HG03095 (cell line): ENCODE measurements at regions not wholly inside any gene's neighbourhood (a gene's known extent, or its start where the extent isn't known, plus 50 kb on each side); places are given as distances from the start of the nearest gene placed in this dataset.
"Not testable (repeated sequence)": the region's sequence is repeated elsewhere in the genome, so short reads cannot be mapped to it uniquely, and the experiment has no call there.

Experiments used
- ATAC-seq: cut with Tn5 transposase; IDR thresholded peaks from one replicate; pipeline ENCODE4 v1.9.1; 2021; ENCODE audit warnings: moderate library complexity; ENCODE audit not compliant: unreplicated experiment

- no peak for ATAC-seq
Measured at GRCh38 chr4:28436191-28437080, 1575.8 kb downstream of the STIM2 start.

- ATAC-seq, result no peak
Measured at GRCh38 chr4:28443371-28443770, 1582.7 kb downstream of the STIM2 start.

GRCh38 chr4:28443801-28444412 is 1583.3 kb downstream of the STIM2 start:
- ATAC-seq, result no peak

- no peak for ATAC-seq
Measured at GRCh38 chr4:28444886-28445496, 1584.3 kb downstream of the STIM2 start.

DNA sequence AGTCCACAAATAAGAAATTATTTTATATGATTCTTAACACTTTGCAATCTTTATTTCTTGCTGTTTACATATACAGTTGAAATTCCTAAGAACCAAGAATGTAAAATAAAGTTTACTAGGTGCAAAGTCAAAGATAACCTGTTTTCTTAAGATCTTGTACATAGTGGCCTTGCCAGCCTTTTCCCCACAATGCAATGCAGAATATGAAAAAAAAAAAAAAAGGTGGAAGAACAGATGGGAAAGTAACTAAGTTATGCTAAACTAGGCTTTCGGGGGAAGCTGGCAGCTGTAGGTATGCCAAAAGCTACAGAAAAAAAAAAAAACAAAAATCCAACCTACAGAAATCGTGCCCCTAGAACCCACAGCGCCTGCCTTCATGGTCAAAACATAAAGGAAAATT is 1588.4 kb downstream of the STIM2 start:
- ATAC-seq, result no peak

GRCh38 chr4:28451346-28451745 is 1590.7 kb downstream of the STIM2 start:
- no peak for ATAC-seq

- ATAC-seq, result no peak
Measured at GRCh38 chr4:28462766-28463700, 1602.4 kb downstream of the STIM2 start.

DNA sequence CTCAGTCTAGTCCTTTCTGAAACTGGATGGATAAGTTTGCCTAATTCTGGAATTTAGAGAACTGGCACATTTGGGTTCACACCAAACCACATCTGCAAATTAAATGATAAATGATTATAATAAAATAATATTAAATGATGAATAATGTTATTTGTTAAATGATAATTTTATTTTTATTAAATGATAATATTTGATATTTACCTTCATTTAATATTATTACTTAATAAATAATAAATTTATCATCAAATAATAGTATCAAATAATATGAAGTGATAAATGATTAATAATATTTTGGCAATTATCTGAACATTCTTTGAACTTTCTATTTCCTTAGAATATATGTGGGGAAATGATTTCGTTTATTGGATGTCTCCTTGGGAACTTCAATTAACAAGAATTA is 1604.2 kb downstream of the STIM2 start:
- ATAC-seq, result no peak

GRCh38 chr4:28466886-28467285 is 1606.2 kb downstream of the STIM2 start:
- ATAC-seq, result not testable (repeated sequence)

DNA sequence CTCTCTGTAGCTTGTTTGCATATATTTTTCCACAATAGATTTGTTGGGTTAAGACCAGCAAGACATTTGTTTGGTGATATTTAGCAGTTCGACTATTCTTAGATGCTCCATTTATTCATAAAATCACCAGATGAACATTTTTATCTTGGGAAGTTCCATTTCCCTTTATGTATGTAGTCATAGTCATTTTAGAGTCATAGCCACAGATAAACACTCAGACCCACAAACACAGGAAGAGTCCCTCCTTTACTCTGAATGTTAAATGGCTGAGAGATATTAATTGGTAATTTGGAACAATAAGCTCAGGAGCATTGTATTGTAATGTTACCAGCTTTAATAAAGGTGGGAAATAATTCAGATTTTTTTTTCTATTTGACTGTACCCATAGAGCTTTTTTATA is 1608.7 kb downstream of the STIM2 start:
- ATAC-seq, result no peak

GRCh38 chr4:28469886-28470285 is 1609.2 kb downstream of the STIM2 start:
- ATAC-seq, result no peak

DNA sequence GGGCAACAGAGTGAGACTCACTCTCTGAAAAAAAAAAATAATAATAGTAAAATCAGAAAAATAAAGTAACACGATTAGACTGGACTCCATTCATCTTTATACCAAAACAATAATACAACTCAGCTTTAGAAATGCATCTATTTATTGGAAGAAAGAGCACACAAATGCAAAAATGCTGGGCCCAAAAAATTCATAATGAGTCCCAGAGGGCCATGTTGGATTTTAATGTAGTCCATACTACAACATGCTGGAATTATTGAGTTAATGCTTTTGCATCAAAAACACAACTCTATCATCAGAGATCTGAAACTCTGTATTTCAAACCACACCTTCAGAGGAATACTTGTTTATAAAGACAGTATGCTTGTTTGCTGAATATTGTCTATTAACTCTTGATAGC is 1614.7 kb downstream of the STIM2 start:
- no peak for ATAC-seq

DNA sequence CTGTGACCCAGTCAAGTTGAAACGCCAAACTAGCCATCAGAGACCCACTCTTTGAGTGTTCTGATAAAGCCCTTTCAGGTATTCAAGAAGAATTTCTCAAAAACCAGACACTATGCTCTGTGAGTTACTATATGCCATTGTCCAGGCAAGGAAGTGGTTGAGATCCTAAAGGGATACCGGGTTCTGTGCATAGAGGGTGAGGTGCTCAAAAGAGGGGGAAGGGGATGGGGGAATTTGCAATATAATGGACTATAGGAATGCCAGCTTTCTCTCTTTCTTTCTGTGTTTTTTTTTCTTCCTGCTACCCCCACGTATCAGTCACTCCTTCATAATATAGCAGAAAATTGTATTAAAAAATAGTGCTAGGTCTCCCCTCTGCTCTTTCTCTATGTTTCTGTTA is 1619.0 kb downstream of the STIM2 start:
- no peak for ATAC-seq

DNA sequence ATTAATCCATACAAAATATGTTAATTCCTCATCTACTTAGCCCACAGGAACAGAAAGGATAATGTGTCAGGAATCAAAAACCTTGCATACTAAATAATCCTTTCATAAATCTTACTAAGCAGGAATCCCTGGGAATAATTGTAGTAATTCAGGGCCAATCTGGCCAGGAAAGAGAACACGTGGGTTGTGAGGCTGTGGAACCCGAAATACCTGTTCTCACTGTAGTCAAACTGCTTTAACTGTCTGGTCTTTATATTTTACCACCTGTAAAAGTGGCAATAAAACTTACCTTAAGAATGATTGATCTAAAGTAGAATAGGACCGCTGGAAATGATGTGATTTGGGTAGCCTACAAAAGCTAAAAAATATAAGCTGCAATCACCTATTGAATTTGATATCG is 1620.9 kb downstream of the STIM2 start:
- ATAC-seq, result no peak

GRCh38 chr4:28482580-28483270 is 1622.1 kb downstream of the STIM2 start:
- no peak for ATAC-seq

- no peak for ATAC-seq
Measured at GRCh38 chr4:28488021-28488420, 1627.4 kb downstream of the STIM2 start.

DNA sequence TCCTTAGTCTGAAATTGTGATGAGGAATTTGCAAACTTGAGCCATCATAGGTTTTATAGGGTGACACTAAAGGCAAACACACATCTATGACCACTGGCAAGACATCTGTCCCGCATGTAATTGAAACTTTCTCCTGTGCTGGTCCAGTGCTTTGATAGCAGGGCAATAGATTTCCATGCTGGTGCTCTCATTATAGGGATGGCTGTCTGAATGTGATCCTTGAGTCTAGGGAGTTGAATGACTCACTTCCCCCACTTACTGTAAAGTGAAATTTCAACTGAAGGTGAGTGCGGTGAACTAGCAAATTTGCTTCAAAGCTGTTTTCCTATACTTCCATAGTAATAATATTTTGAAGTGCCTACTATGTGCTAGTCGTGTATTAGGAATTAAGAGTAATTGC is 1630.0 kb downstream of the STIM2 start:
- ATAC-seq, result no peak

DNA sequence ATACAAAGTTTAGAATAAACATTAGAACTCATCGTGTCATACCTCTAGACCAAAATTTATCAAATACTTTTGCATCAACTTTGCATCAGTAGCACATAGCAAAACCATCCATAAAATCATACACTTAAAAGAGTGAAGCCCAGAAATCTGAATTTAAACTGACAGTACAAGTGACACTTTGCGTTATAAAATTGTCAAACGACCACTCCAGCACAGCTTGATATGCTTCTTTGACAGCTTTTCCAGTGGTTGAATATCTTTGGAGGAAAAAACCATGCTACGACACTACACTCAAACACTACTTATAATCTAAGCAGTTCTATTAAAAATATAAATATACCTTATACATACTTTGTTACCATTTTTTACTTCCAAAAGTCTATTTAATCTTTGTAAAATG is 1644.4 kb downstream of the STIM2 start:
- ATAC-seq, result no peak

DNA sequence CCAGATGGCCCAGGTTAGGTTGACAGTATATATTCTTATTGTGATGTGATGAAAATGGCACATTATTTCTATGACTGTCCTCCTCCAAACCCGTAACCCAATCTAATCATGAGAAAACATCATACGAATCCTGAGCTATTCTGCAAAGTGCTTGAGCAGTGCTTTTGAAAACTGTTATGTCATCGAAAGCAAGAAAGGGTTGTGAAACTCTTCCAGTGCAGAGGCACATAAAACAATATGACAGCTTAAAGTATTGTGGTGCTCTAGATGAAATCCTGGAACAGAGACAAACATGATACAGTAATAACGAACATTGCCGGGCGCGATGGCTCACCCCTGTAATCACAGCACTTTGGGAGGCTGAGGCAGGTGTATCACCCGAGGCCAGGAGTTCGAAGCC is 1648.0 kb downstream of the STIM2 start:
- ATAC-seq, result no peak

GRCh38 chr4:28514766-28515165 is 1654.1 kb downstream of the STIM2 start:
- not testable (repeated sequence) for ATAC-seq
